ENCODE measurements at regions not wholly inside any gene's neighbourhood (a gene's known extent, or its start where the extent isn't known, plus 50 kb on each side); places are given as distances from the start of the nearest gene placed in this dataset.

DNA sequence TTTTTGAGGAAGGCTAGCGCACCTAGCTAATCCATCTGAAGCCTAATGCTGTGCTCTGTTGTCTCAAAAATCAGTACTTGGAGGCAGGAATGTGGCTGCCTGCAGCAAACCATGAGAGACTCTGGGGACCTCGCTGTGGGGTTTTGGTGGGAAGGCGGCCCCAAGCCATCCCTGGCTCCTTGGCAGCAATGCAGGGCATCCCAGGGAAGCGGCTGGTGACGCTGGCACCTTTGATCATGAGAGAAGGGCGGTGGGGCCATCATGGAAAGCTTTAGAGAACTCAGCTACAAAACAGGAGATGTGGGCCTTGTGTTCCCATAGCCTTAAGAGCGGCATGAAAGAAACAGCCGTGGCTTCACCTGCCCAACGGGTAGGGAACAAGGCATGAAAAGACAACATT, 101.1 kb upstream of the SFSWAP start:
- FAIRE-seq: no peak
- DNase-seq (ENCODE audit: low spot score): no peak

DNA sequence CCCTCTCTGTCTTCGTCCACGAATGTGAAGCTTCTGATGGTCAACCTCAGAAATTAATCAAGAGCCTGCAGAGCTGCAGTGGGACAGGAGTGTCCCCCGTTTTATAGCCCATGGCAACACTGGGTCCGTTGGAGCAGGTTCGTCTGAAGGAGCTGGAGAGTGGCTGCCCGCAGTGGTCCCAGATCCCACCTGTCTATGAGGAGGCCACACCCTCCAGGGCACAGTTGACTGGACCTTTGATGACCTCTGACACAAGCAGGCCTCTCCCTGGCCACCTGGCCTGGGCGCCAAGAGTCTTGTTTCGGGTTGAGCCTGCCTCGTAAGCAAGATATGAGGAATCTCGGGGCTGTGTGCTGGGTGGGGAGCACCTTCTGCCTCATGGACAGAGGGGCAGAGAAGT, 100.7 kb upstream of the SFSWAP start:
- FAIRE-seq (no peak), DNase-seq (ENCODE audit: low spot score) (no peak)

DNA sequence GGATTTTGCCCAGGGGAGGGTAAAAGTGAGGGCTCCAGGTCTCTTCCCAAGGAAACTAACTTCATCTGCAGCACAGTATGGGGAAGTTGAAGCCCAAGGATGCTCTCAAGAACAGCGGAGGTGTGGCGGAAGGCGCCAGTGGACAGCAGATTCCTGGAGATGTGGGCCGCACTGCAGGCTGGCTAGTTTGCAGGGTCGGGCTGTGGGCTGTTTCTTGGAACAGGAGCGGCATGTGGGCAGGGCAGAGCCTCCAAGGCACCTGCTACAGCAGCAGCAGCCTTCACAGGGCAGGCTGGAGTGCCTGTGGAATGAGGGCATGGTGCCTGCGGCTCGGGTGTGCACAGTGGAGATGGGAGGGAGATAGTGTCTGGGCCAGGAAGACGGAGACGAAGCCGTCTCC, 100.0 kb upstream of the SFSWAP start:
- FAIRE-seq: no peak
- DNase-seq (ENCODE audit: low spot score): no peak

DNA sequence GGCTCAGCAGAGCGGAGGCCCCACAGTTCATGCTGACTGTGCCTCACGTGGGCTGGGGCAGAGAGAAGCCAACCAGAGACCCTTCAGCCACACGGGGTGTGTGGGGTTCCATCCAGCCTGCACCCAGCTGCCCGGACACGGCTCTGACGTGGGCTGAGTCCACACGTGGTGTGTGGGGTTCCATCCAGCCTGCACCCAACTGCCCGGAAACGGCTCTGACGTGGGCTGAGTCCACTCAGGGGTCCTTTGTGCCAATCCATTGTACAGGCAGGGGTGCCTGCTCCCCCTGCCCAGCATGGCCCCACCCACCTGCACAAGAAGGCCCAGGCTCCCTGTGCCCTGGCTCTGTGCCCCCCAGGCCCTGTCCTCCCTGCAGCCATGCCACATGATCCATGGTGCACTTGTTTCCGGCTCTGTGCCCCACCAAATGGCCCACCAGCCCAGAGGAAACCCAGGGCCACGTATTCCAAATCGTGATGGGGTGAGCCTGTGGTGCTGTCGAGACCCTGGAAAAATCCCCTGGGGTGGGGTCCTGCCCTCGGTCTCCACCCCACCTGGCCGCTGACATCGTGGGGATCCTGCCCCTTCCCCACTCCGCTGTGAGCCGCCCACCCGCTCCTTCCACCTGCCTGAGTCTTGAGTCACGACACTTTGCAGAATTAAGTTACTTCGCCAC, 99.3 kb upstream of the SFSWAP start:
- no peak for DNase-seq (ENCODE audit: low spot score)
- FAIRE-seq: no peak

DNA sequence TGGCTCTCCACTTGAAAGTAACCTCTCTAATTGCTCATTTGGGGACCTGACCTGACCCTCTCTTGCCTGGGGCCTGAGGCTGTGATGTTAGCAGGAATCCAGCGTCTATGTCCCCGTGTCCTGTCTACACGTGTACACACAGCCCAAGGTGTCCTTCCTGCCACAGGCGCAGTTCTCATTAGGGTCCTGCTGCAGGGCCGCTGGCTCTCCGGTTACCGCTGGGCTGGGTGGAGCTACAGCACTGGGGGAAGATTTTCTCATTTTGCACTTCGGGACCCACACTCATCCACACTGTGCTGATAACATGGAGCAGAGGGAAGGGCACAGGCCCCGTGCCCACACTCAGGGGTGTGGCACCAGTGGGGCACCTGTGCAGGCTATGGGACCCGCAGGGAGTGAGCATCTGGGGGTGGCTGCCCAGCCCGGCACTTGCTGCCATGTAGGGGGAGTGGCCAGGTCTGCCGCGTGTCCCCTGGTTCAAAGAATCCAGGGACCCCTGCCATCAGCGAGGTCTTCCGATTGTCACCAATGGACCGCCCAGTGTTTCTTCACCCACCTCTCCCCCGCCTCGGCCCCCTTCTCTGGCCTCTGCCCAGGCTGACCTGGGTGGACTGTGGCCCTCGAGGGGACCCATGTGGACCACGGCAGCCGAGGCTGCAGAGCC, 98.7 kb upstream of the SFSWAP start:
- no peak for FAIRE-seq
- no peak for DNase-seq (ENCODE audit: low spot score)

DNA sequence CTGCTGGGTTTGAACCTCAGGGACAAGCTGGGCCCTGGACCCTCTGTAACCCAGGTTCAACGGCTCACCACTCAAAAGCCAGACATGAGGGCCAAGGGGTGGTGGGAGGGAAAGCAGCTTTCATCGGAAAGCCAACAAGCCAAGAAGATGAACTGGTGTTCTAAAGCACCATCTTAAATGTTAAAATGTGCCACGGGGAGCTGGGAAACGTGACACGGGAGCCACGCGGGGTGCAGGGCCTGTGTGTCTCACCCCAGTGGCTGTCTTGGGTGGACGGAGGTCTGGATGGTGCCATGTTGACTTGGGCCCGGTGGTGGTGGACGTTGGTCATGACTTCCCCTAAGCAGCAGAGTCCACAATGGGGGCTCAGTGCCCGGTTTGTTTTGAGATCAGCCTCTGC, 97.7 kb upstream of the SFSWAP start:
- FAIRE-seq: no peak

DNA sequence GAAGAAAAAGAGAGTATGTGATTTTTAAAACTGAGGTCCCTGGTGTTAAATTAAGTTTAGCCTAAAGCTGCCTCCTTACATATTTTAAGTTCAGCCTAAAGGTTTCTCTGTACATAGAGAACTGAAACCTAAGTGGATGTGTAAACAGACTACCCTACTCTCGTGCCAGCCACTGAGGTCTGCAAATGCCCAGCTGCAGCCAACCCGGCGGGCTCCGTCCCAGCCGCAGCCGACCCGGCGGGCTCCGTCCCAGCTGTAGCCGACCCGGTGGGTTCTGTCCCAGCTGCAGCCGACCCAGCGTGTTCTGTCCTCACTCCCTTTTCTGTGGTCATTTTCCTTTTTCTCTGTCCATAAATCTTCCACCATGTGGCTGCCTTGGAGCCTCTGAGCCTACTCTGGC, 97.2 kb upstream of the SFSWAP start:
- no peak for FAIRE-seq
- DNase-seq (ENCODE audit: low spot score): no peak

More for the DNA sequence above, 97.7 kb upstream of the SFSWAP start:
- DNase-seq (ENCODE audit: low spot score): no peak

DNA sequence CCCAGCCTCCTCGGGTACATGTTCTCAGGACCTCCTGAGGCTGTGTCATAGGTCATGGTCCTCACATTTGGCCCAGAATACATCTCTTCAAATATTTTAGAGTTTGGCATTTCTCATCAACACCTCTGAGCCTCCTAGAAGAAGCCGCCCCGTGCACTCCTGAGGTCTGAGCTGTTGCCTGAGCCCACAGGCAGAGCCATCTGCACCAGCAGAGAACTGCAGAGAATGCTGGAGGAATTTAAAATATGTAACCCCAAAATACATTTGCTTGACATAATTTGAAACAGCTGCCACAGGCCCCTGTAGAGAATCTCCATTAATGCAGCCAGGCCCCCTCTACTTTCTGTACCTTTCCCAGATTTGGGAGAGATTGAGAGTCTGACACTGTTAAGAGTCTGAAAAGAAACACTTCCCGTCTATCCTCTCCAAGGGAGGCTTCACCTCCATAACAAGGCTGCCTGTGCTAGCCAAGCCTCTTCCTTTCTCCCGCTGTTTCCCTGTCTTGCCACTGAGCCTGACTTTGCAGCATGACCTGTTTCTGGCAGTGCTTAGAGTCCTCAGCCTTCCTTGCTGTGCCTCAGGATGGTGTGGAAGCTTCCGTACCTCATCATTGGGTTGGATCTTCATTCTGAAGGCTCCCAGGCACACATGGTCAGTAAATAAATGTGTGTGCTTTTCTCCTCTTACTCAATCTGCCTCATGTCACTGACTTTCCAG, 95.4 kb upstream of the SFSWAP start:
- no peak for FAIRE-seq

DNA sequence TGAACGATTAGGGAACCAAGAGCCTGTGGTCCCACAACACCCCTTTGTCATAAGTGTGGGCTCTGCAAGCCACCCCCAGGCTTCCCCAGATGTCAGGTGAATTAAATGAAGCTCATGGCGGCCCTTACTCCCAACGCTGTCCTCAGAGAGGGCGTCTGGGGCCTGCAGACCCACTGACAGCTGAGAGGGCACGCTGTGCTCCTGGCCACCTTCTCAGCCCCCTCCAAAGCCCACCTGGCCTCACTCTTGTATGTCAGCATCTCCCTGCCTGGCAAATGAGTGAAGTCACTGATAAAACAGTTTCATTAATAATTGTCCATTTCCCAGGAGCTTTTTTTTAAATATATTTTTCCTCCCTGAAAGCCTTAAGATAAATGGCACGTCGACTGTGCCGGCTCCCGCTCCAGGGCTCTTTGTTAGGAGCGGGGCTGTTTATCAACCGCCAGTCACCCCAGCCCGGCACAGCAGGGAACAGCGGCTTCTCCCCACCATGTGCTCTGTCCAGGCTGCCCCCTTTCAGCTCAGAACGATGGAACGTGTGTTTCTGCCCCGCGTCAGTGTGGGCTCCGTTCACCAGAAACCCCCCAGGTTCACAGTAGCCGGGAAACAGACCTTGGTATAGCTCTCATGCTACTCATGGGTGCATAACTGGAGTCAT, 94.7 kb upstream of the SFSWAP start:
- DNase-seq (ENCODE audit: low spot score) (no peak), FAIRE-seq (no peak)

More for the DNA sequence above, 95.4 kb upstream of the SFSWAP start:
- DNase-seq (ENCODE audit: low spot score): no peak

DNA sequence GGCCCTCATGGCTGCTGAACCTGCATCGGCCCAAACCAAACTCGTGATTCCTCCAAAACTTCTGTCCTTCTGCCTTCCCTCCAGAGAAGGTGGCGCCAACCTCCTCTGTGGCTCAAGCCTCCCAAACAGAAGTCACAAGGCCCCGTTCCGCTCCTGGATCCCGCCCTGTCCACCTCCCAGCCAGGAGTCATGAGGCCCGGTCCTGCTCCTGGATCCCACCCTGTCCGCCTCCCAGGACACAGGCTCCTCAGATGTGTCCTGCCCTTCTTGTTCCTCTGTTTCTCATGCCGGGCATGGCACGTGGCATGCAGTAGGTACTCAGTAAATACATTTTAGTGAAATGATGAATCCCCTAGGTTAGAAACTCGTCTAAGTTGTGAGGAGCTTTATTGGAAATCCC, 94.2 kb upstream of the SFSWAP start:
- FAIRE-seq (no peak), DNase-seq (ENCODE audit: low spot score) (no peak)

DNA sequence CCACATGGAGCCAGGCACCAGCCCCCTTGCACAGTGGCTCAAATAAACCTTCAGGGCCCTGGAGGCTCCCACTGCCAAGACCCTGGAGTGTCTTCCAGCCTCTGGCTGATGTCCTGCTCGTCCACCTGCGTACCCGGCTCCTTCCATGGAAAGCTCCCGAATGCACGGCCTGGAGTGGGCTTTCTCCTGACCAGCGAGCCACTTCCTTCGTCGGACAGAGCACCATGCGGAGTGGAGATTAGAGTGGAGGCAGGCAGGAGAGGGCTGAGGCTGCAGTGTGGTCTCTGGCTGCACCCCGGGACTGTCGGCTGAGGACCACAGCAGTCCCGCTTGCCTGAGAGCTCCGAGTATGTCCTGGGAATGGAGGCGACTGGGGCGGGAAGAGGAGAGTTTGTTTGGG, 93.7 kb upstream of the SFSWAP start:
- DNase-seq (ENCODE audit: low spot score) (no peak), FAIRE-seq (no peak)

DNA sequence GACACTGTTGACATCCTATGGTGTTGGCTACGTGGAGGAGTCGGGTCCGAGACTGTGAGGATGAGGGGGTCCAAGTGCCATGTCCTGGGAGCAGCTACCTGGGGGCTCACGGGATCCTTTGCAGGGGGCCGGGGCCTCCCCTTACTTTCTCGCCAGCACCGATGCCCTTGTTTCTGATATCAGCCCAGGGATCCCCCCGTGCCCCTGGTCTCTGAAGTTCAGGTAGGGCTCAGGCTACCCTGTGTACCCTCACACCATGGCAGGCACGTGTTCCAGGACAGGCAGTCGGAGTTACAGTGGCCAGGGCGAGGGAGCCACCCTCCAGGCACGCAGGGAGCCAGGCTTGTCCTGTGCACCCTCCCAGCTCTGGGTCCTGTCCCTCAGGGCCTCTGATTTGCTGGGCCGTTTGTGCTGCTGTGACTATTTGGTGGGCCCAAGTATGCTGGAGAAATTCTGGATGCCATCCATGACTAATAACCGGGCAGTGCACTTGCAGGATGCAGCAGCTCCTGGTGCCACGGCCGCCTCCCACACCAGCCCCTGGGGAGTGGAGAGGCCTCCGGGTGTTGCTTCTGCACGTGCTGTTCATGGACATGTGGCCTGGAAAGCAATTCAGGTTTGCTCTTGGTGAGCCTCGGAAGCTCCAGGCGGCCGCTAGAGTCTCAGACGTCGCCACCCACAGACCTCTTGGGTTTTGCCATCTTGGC, 93.1 kb upstream of the SFSWAP start:
- DNase-seq (ENCODE audit: low spot score) (no peak), FAIRE-seq (no peak)

DNA sequence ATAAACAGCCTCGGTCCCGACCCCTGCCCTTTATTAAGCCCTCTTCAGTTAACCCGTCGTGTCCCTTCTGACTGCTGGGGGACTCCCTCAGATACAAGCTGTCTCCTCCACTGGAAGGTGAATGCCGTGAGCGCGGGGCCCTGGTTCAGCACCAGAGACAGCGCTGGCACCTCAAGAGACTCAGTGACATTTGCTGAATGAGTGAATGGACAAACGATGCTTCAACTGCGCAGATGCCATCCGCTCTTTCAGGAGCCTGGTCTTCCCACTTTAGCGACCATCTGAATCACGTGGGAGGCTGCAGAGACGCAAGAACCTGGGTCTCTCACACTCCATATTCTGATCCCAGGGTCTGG, 92.6 kb upstream of the SFSWAP start:
- no peak for FAIRE-seq
- DNase-seq (ENCODE audit: low spot score): peak; percentile 53

DNA sequence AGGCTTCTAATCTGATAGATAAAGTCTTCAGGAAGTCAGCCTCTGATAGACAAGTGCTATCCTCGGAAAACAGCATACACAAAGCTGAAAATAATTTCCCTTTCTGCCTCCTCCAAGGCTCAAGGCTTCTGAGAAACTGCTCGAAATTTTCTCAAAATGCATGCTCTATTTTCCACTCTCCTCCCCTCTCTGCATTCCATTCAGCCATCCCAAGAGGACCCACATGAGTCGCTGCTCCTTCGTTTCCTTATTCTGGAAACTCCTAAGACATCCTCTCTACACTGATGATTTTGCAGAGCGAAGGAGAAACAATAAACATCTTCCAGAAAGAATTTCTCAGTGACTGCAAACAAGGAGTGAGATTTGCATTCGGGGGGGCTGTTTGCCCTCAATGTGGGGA, 92.2 kb upstream of the SFSWAP start:
- DNase-seq (ENCODE audit: low spot score) (no peak), FAIRE-seq (no peak)

DNA sequence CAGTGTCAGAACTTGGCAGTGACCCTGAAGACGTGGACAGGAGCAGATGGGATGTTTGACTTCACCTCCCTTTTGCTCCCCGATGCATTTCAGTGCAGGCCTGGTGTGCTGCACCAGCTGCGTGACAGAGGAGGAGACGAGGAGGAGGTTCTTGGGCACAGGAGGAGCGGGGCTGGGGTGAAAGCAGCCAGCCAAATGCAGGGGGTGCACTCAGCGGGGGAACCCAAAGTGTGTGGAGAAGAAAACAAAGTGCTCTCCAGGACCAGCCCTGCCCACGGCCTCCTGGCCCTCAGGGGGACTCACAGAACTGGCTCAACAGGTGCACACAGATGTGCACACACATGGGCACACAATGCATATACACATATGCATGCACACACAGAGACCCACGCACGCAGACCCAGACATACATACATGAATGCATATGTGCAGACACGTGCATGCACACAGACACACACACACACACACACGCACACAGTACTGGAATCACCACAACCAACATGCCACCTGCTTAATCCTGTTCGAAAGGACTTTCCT, 91.7 kb upstream of the SFSWAP start:
- DNase-seq (ENCODE audit: low spot score): no peak
- FAIRE-seq: no peak

DNA sequence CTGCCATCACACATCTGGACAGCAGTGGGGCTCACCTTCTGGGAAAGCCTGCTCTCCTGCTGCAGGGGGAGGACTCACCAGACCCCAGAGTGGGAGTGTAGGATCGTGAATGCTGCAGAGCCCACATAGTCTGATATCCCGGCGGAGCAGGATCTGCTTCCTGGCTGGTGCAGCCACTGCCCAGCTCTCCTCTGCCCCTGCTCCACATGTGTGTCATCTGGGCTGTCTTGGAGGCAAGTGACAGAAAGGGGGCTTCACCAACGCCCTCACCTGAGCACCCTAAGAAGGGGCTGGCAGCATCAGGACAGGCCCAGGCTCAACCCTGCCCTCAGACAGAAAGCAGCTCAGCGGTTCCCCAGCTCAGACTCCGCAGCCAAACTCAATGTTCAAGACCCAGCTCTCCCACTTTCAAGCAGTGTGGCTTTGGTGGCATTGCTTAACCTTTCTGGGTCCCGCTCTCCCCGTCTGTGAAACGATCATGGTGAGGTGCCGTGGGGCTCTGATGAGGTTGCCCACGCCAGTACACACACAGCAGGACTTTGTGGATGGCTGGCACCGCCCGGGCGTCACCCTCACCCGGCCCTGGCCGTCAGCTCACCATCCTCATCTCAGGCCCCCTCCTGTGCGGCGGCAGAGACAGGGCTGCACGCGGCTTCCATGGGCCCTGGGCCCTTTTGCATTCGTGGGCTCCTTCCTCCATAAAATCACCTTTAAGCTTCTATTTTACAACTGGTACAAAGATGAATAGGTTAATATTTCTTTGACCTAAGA, 91.0 kb upstream of the SFSWAP start:
- DNase-seq (ENCODE audit: low spot score) (no peak), FAIRE-seq (no peak)

DNA sequence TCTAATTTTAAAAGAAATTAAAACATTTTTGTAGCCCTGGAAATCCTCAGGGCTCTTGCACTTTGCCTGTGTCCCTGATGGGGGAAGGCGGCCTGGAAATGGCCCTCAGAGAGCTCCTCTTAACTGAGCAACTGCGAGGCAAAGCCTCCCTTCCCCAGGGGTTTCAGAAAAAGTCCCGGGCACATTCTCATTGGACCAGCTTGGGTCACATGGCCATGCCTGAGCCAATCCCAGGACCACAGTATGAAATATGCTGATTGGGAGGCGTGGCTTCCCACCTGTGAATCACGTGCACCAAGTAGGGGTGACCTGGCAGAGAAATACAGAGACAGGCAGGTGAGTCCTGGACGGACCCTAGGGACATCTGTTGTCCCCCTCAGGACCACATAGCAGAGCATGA, 90.4 kb upstream of the SFSWAP start:
- FAIRE-seq (no peak), DNase-seq (ENCODE audit: low spot score) (no peak)

DNA sequence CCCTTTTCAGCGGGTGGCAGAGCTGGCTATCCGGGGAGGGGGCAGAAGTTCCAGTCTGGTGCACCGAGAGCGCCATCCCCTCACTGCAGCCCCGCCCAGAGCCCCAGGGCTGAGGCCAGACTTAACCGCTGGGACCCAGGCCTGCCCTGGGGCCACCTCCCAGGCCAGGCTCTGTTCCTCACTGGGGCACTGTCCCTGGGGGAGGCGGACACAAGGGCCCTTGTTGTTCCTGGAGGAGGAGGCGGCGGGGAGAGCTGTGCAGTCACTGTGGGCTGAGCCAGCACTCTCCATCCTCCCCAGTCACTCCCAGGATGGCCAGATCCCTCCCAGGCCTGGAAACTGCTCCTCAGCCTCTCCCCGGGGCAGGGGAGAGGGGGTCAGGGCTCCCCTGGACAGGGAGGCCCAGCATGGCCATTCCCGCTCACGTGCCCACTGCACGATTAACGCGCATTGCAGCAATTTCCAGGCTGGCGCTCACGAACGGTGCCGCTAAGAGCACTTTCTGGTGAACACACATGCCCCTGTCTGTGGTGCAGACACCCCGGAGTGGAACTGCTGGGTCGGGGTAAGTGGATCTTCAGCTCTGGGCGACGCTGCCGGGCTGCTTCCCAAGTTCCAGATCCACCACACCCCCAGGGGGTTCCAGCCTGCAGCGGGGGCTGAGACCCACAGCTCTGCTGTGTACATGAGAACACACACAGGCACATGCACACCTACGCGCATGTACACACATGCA, 89.8 kb upstream of the SFSWAP start:
- no peak for FAIRE-seq
- no peak for DNase-seq (ENCODE audit: low spot score)

DNA sequence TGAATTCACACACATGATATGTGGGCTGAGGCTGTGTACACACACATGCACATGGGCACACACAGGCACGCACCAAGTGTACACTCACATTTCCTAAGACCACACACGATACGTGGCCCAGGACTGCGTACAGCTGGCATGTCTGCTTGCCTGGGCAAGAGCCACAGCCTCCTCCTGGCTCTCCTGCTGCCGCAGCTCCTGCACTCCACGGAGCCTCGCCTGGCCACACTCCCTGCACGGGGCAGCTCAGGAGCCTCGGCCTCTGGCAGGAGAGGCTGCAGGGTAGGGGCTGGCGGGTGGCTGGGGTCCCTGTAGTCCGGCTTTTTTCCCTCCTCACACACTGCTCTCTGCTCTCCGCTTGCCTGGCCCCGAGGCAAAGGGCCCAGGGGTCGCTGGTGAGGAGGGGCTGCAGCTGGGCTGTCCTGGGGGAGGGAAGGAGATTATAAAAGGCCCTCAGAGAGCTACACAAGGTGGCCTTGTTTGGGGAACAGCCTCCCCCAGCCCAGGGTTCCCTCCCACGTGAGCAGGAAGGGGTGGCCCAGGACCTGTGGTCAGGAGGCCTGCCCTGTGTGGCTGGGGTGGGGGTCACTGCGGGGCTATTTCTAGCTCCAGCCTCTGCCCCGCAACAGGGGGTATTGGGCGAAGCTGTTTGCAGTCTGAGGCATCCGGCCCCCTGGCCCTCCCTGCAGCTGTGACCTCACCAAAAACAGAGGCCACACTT, 89.0 kb upstream of the SFSWAP start:
- no peak for DNase-seq (ENCODE audit: low spot score)

More for the DNA sequence above, 89.0 kb upstream of the SFSWAP start:
- FAIRE-seq: peak; percentile 23
